ENCODE measurements at regions not wholly inside any gene's neighbourhood (a gene's known extent, or its start where the extent isn't known, plus 50 kb on each side); places are given as distances from the start of the nearest gene placed in this dataset.

DNA sequence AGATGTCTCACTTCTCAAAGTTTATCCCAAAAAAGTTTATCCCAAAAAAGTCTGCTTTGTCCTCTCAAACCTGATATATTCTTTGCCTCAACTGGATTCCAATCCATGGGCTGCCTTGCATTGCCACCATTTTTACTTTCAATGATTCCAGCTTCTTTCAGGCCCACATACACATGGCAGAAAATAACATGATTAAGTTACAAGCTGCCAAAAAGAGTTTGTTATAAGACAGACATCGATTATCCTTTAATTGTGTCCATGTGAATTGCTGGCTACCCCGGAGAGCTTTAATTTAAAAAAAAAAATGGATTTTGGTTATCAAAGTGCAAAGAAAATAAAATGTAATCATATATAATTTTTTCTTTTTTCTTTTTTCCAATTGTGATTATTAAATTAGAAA is 819.6 kb upstream of the SORCS1 start:
- H3K9me3 ChIP-seq (ENCODE audit: low read depth): no peaks in the 10 kb centered on the region
- TF ChIP-seq, protein P1, sequence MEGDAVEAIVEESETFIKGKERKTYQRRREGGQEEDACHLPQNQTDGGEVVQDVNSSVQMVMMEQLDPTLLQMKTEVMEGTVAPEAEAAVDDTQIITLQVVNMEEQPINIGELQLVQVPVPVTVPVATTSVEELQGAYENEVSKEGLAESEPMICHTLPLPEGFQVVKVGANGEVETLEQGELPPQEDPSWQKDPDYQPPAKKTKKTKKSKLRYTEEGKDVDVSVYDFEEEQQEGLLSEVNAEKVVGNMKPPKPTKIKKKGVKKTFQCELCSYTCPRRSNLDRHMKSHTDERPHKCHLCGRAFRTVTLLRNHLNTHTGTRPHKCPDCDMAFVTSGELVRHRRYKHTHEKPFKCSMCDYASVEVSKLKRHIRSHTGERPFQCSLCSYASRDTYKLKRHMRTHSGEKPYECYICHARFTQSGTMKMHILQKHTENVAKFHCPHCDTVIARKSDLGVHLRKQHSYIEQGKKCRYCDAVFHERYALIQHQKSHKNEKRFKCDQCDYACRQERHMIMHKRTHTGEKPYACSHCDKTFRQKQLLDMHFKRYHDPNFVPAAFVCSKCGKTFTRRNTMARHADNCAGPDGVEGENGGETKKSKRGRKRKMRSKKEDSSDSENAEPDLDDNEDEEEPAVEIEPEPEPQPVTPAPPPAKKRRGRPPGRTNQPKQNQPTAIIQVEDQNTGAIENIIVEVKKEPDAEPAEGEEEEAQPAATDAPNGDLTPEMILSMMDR (IDR thresholded peaks at IDR 0.05; ENCODE audit: low read depth, low read length): no peak
- no peak overlapping the region for H3K27ac ChIP-seq
- H3K4me1 ChIP-seq (ENCODE audit: low read depth): no peaks in the 10 kb centered on the region
- no peaks in the 10 kb centered on the region for H3K27me3 ChIP-seq
- no peak overlapping the region for H3K4me3 ChIP-seq
- no peaks in the 10 kb centered on the region for H3K36me3 ChIP-seq
- no peak for DNase-seq (ENCODE audit: low read depth in 1 of 2, low spot score in 1 of 2)

DNA sequence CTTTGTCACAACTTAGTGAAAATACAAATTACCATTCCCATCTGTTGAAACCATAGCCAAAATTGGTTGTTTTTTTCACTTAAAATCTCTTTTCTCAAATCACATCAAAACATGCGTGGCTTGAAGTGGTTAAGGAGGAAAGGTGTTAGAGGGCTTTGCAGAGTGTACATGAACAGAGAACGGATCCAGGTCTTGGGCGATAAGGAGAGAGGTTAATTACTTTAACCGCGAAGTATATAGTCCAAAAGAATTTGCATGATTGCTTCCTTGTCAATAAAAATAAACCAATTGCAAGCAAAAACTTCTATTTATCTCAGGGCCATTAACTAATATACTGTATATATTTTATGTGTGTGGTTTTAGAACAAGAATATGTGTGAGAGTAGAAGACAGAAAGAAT is 813.9 kb upstream of the SORCS1 start:
- DNase-seq (ENCODE audit: low read depth in 1 of 2, low spot score in 1 of 2): no peak

DNA sequence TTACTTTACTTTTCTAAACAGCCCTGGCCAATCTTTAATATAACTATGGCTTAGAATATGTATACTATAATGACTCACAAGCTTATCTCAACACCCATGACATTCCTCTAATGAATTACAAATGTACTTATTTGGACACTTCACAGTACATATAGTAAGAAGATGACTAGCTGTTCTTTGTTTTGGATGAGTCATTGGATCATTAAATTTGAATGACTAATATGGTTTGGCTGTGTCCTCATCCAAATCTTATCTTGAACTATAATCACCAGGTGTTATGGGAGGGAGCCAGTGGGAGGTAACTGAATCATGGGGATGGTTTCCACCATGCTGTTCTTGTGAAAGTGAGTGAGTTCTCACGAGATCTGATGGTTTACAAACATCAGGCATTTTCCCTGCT is 807.5 kb upstream of the SORCS1 start:
- Histone ChIP-seq H3K4me3 (no peak overlapping the region), H3K36me3 (no peaks in the 10 kb centered on the region), H3K9me3 (ENCODE audit: low read depth) (no peaks in the 10 kb centered on the region), H3K4me1 (ENCODE audit: low read depth) (no peaks in the 10 kb centered on the region), H3K27ac (no peak overlapping the region), H3K27me3 (no peaks in the 10 kb centered on the region)
- TF ChIP-seq, protein P1 (IDR thresholded peaks at IDR 0.05; ENCODE audit: low read depth, low read length): no peak
- DNase-seq (ENCODE audit: low read depth in 1 of 2, low spot score in 1 of 2): peak in 1 of 2 donors; percentile 57

More for the DNA sequence above, 813.9 kb upstream of the SORCS1 start:
- H3K9me3 ChIP-seq (ENCODE audit: low read depth): no peaks in the 10 kb centered on the region
- H3K36me3 ChIP-seq: no peaks in the 10 kb centered on the region
- no peak overlapping the region for H3K4me3 ChIP-seq
- H3K4me1 ChIP-seq (ENCODE audit: low read depth): no peaks in the 10 kb centered on the region
- H3K27me3 ChIP-seq: no peaks in the 10 kb centered on the region
- TF ChIP-seq, protein P1 (IDR thresholded peaks at IDR 0.05; ENCODE audit: low read depth, low read length): no peak
- no peak overlapping the region for H3K27ac ChIP-seq

DNA sequence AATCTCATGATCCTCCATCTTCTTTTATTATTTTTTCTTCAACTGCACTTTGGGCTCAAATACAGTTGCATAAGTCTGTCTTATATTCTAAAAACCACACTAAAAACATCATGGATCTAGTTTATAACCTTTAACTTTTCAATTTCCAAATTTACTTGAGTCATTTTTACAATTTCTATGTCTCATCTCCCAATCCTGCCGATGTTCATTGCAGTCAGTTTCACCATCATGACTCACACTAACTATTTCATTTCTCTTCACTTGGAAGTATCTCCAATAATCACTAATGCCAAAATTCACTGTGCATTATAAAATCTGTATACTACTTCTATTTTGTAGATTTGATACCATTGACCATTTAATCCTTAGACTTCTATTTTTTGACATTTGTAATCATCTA is 806.9 kb upstream of the SORCS1 start:
- H3K27ac ChIP-seq: no peak overlapping the region
- TF ChIP-seq, protein P1 (IDR thresholded peaks at IDR 0.05; ENCODE audit: low read depth, low read length): no peak
- no peak overlapping the region for H3K4me3 ChIP-seq

DNA sequence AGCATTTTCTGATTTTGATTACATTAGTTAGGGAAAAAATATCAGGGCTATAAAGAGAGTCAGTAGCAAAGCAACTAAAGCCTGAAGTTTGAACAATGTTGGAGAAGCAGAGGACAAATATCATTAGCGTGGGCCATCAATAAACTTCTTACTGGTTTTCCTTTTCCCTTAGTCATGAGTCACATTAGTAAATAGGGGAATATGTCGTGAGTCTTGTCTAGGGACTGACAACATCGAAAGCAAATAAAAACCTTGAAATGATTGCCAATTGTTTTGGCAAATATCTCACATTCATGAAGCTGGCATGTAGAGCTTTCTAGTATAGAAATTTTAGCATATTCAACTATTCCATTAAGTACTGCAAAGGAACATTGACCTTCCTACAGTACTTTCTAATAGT is 806.0 kb upstream of the SORCS1 start:
- no peaks in the 10 kb centered on the region for H3K36me3 ChIP-seq
- no peak overlapping the region for H3K27ac ChIP-seq
- no peaks in the 10 kb centered on the region for H3K4me1 ChIP-seq (ENCODE audit: low read depth)
- TF ChIP-seq, protein P1 (IDR thresholded peaks at IDR 0.05; ENCODE audit: low read depth, low read length): no peak
- no peak overlapping the region for H3K4me3 ChIP-seq
- no peak for DNase-seq (ENCODE audit: low read depth in 1 of 2, low spot score in 1 of 2)
- no peaks in the 10 kb centered on the region for H3K27me3 ChIP-seq
- H3K9me3 ChIP-seq (ENCODE audit: low read depth): no peaks in the 10 kb centered on the region

More for the DNA sequence above, 806.9 kb upstream of the SORCS1 start:
- peak in 1 of 2 donors; percentile 50 for DNase-seq (ENCODE audit: low read depth in 1 of 2, low spot score in 1 of 2)
- Histone ChIP-seq H3K4me1 (ENCODE audit: low read depth) (no peaks in the 10 kb centered on the region), H3K27me3 (no peaks in the 10 kb centered on the region), H3K36me3 (no peaks in the 10 kb centered on the region), H3K9me3 (ENCODE audit: low read depth) (no peaks in the 10 kb centered on the region)

DNA sequence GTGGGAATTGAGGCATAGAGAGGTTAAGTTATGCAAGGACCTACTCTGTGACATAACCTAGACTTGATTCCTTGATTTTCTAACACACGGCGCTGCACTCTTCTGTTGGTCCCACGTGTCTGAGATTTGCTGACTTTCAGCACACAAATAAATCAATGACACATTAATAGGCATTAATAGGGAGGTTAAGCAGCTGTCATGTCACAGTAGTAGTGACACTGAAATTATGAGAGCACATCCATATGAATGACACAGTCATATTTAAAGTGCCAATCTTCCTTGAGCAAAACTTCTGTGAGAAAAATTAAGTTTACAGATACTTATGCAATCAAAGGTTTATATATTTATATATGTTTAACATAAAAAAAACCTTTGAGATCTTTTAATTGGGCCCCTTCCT is 805.4 kb upstream of the SORCS1 start:
- Histone ChIP-seq H3K36me3 (no peaks in the 10 kb centered on the region), H3K9me3 (ENCODE audit: low read depth) (no peaks in the 10 kb centered on the region), H3K4me3 (no peak overlapping the region), H3K27me3 (no peaks in the 10 kb centered on the region), H3K4me1 (ENCODE audit: low read depth) (no peaks in the 10 kb centered on the region), H3K27ac (no peak overlapping the region)
- TF ChIP-seq, protein P1 (IDR thresholded peaks at IDR 0.05; ENCODE audit: low read depth, low read length): no peak
- DNase-seq (ENCODE audit: low read depth in 1 of 2, low spot score in 1 of 2): no peak
